ENCODE measurements at regions not wholly inside any gene's neighbourhood (a gene's known extent, or its start where the extent isn't known, plus 50 kb on each side); places are given as distances from the start of the nearest gene placed in this dataset.

GRCh38 chr4:26030260-26030667 lies 116.2 kb downstream of the SMIM20 start:
- H3K4me1 ChIP-seq (ENCODE audit: insufficient read depth, low read length) = peaks cover 31% of the 10 kb centered on the region
- peak overlapping the region; percentile 100 for H3K27ac ChIP-seq (ENCODE audit: low read depth, low read length)
- H3K9me3 ChIP-seq (ENCODE audit: insufficient read depth, low read depth, low read length) = no peaks in the 10 kb centered on the region
- peak overlapping the region; percentile 76 for H3K9ac ChIP-seq (ENCODE audit: low read depth, low read length)
- WGBS = 2% methylated on average over 5 of the region's 5 CpGs
- H3K27me3 ChIP-seq (ENCODE audit: insufficient read depth, low read length) = peaks cover 3% of the 10 kb centered on the region; the same call in 1 of the 2 replicates
- H3K36me3 ChIP-seq (ENCODE audit: insufficient read depth, low read length) = no peaks in the 10 kb centered on the region
- peak overlapping the region; percentile 40 for H3K4me3 ChIP-seq (ENCODE audit: low read length)

- H3K36me3 ChIP-seq (ENCODE audit: insufficient read depth, low read length) = no peaks in the 10 kb centered on the region
- H3K4me3 ChIP-seq (ENCODE audit: low read length) = peak overlapping the region; percentile 40
- 80% methylated on average over 7 of the region's 8 CpGs for WGBS
- H3K9ac ChIP-seq (ENCODE audit: low read depth, low read length) = peak overlapping the region; percentile 69
- no peaks in the 10 kb centered on the region for H3K9me3 ChIP-seq (ENCODE audit: insufficient read depth, low read depth, low read length)
- peaks cover 31% of the 10 kb centered on the region for H3K4me1 ChIP-seq (ENCODE audit: insufficient read depth, low read length)
- H3K27ac ChIP-seq (ENCODE audit: low read depth, low read length) = peak overlapping the region; percentile 98
- peaks cover 3% of the 10 kb centered on the region; the same call in 1 of the 2 replicates for H3K27me3 ChIP-seq (ENCODE audit: insufficient read depth, low read length)
Measured at GRCh38 chr4:26030780-26031179, 116.8 kb downstream of the SMIM20 start.

GRCh38 chr4:26031704-26032103 lies 117.7 kb downstream of the SMIM20 start:
- H3K4me1 ChIP-seq (ENCODE audit: insufficient read depth, low read length) = peaks cover 31% of the 10 kb centered on the region
- peaks cover 3% of the 10 kb centered on the region; the same call in 1 of the 2 replicates for H3K27me3 ChIP-seq (ENCODE audit: insufficient read depth, low read length)
- H3K4me3 ChIP-seq (ENCODE audit: low read length) = no peak overlapping the region
- 69% methylated on average over 4 of the region's 4 CpGs for WGBS
- no peak overlapping the region for H3K9ac ChIP-seq (ENCODE audit: low read depth, low read length)
- no peaks in the 10 kb centered on the region for H3K36me3 ChIP-seq (ENCODE audit: insufficient read depth, low read length)
- peak overlapping the region; percentile 98 for H3K27ac ChIP-seq (ENCODE audit: low read depth, low read length)
- no peaks in the 10 kb centered on the region for H3K9me3 ChIP-seq (ENCODE audit: insufficient read depth, low read depth, low read length)

- no peak overlapping the region for H3K9ac ChIP-seq (ENCODE audit: low read depth, low read length)
- H3K27me3 ChIP-seq (ENCODE audit: insufficient read depth, low read length) = peaks cover 3% of the 10 kb centered on the region; the same call in 1 of the 2 replicates
- no peak overlapping the region for H3K27ac ChIP-seq (ENCODE audit: low read depth, low read length)
- no peaks in the 10 kb centered on the region for H3K9me3 ChIP-seq (ENCODE audit: insufficient read depth, low read depth, low read length)
- 91% methylated on average over 6 of the region's 6 CpGs for WGBS
- H3K4me1 ChIP-seq (ENCODE audit: insufficient read depth, low read length) = peaks cover 31% of the 10 kb centered on the region
- no peak overlapping the region for H3K4me3 ChIP-seq (ENCODE audit: low read length)
- no peaks in the 10 kb centered on the region for H3K36me3 ChIP-seq (ENCODE audit: insufficient read depth, low read length)
Measured at GRCh38 chr4:26032142-26032541, 118.1 kb downstream of the SMIM20 start.

GRCh38 chr4:26032630-26033317 lies 118.8 kb downstream of the SMIM20 start:
- Histone ChIP-seq H3K27ac (ENCODE audit: low read depth, low read length) (no peak overlapping the region; the same call in 1 of the 2 replicates), H3K36me3 (ENCODE audit: insufficient read depth, low read length) (no peaks in the 10 kb centered on the region), H3K4me1 (ENCODE audit: insufficient read depth, low read length) (peaks cover 31% of the 10 kb centered on the region), H3K27me3 (ENCODE audit: insufficient read depth, low read length) (peaks cover 3% of the 10 kb centered on the region; the same call in 1 of the 2 replicates), H3K4me3 (ENCODE audit: low read length) (no peak overlapping the region), H3K9me3 (ENCODE audit: insufficient read depth, low read depth, low read length) (no peaks in the 10 kb centered on the region), H3K9ac (ENCODE audit: low read depth, low read length) (no peak overlapping the region)
- WGBS = 91% methylated on average over 7 of the region's 7 CpGs

- no peak overlapping the region for H3K4me3 ChIP-seq (ENCODE audit: low read length)
- no peak overlapping the region for H3K9ac ChIP-seq (ENCODE audit: low read depth, low read length)
- peaks cover 3% of the 10 kb centered on the region; the same call in 1 of the 2 replicates for H3K27me3 ChIP-seq (ENCODE audit: insufficient read depth, low read length)
- H3K36me3 ChIP-seq (ENCODE audit: insufficient read depth, low read length) = no peaks in the 10 kb centered on the region
- WGBS = 97% methylated on average over 1 of the region's 1 CpG
- H3K9me3 ChIP-seq (ENCODE audit: insufficient read depth, low read depth, low read length) = no peaks in the 10 kb centered on the region
- peaks cover 28% of the 10 kb centered on the region for H3K4me1 ChIP-seq (ENCODE audit: insufficient read depth, low read length)
- H3K27ac ChIP-seq (ENCODE audit: low read depth, low read length) = no peak overlapping the region
Measured at GRCh38 chr4:26033389-26033788, 119.4 kb downstream of the SMIM20 start.

- WGBS = 94% methylated on average over 2 of the region's 2 CpGs
- peaks cover 20% of the 10 kb centered on the region for H3K4me1 ChIP-seq (ENCODE audit: insufficient read depth, low read length)
- H3K4me3 ChIP-seq (ENCODE audit: low read length) = no peak overlapping the region
- H3K9me3 ChIP-seq (ENCODE audit: insufficient read depth, low read depth, low read length) = no peaks in the 10 kb centered on the region
- no peaks in the 10 kb centered on the region for H3K27me3 ChIP-seq (ENCODE audit: insufficient read depth, low read length)
- no peak overlapping the region for H3K27ac ChIP-seq (ENCODE audit: low read depth, low read length)
- no peaks in the 10 kb centered on the region for H3K36me3 ChIP-seq (ENCODE audit: insufficient read depth, low read length)
- no peak overlapping the region for H3K9ac ChIP-seq (ENCODE audit: low read depth, low read length)
Measured at GRCh38 chr4:26034849-26035248, 120.8 kb downstream of the SMIM20 start.

- 89% methylated on average over 5 of the region's 5 CpGs for WGBS
- Histone ChIP-seq H3K4me1 (ENCODE audit: insufficient read depth, low read length) (peaks cover 10% of the 10 kb centered on the region), H3K27ac (ENCODE audit: low read depth, low read length) (no peak overlapping the region)
Measured at GRCh38 chr4:26035921-26036320, 121.9 kb downstream of the SMIM20 start.

GRCh38 chr4:26039639-26040359 lies 125.8 kb downstream of the SMIM20 start:
- Histone ChIP-seq H3K9ac (ENCODE audit: low read depth, low read length) (no peak overlapping the region), H3K27ac (ENCODE audit: low read depth, low read length) (no peak overlapping the region)

More at GRCh38 chr4:26035921-26036320, 121.9 kb downstream of the SMIM20 start:
- H3K36me3 ChIP-seq (ENCODE audit: insufficient read depth, low read length) = no peaks in the 10 kb centered on the region
- no peak overlapping the region for H3K9ac ChIP-seq (ENCODE audit: low read depth, low read length)
- H3K9me3 ChIP-seq (ENCODE audit: insufficient read depth, low read depth, low read length) = no peaks in the 10 kb centered on the region
- no peak overlapping the region for H3K4me3 ChIP-seq (ENCODE audit: low read length)
- H3K27me3 ChIP-seq (ENCODE audit: insufficient read depth, low read length) = no peaks in the 10 kb centered on the region

GRCh38 chr4:26044524-26044923 lies 130.5 kb downstream of the SMIM20 start:
- 64% methylated on average over 2 of the region's 2 CpGs for WGBS
- H3K27ac ChIP-seq (ENCODE audit: low read depth, low read length) = no peak overlapping the region
- H3K27me3 ChIP-seq (ENCODE audit: insufficient read depth, low read length) = no peaks in the 10 kb centered on the region
- no peak overlapping the region for H3K9ac ChIP-seq (ENCODE audit: low read depth, low read length)
- H3K4me3 ChIP-seq (ENCODE audit: low read length) = no peak overlapping the region
- no peaks in the 10 kb centered on the region for H3K36me3 ChIP-seq (ENCODE audit: insufficient read depth, low read length)
- H3K9me3 ChIP-seq (ENCODE audit: insufficient read depth, low read depth, low read length) = no peaks in the 10 kb centered on the region
- peaks cover 7% of the 10 kb centered on the region; the same call in 1 of the 2 replicates for H3K4me1 ChIP-seq (ENCODE audit: insufficient read depth, low read length)

More at GRCh38 chr4:26039639-26040359, 125.8 kb downstream of the SMIM20 start:
- WGBS = 85% methylated on average over 9 of the region's 9 CpGs
- Histone ChIP-seq H3K4me3 (ENCODE audit: low read length) (no peak overlapping the region), H3K4me1 (ENCODE audit: insufficient read depth, low read length) (no peaks in the 10 kb centered on the region), H3K36me3 (ENCODE audit: insufficient read depth, low read length) (no peaks in the 10 kb centered on the region), H3K27me3 (ENCODE audit: insufficient read depth, low read length) (no peaks in the 10 kb centered on the region), H3K9me3 (ENCODE audit: insufficient read depth, low read depth, low read length) (no peaks in the 10 kb centered on the region)

GRCh38 chr4:26044983-26045382 lies 131.0 kb downstream of the SMIM20 start:
- H3K9me3 ChIP-seq (ENCODE audit: insufficient read depth, low read depth, low read length) = no peaks in the 10 kb centered on the region
- WGBS = 97% methylated on average over 4 of the region's 4 CpGs
- peaks cover 7% of the 10 kb centered on the region; the same call in 1 of the 2 replicates for H3K4me1 ChIP-seq (ENCODE audit: insufficient read depth, low read length)
- no peaks in the 10 kb centered on the region for H3K27me3 ChIP-seq (ENCODE audit: insufficient read depth, low read length)
- no peaks in the 10 kb centered on the region for H3K36me3 ChIP-seq (ENCODE audit: insufficient read depth, low read length)
- H3K27ac ChIP-seq (ENCODE audit: low read depth, low read length) = no peak overlapping the region
- no peak overlapping the region for H3K4me3 ChIP-seq (ENCODE audit: low read length)
- no peak overlapping the region for H3K9ac ChIP-seq (ENCODE audit: low read depth, low read length)
